D721Med (cell line): ENCODE measurements at regions not wholly inside any gene's neighbourhood (a gene's known extent, or its start where the extent isn't known, plus 50 kb on each side); places are given as distances from the start of the nearest gene placed in this dataset.

Experiments
- DNase-seq: peaks from one replicate; pipeline ENCODE4 v3.0.0; 2011; ENCODE audit warnings: low spot score; ENCODE audit not compliant: insufficient read length
- FAIRE-seq: peaks from 2 replicates; lab custom pipeline; 2011; peaks lifted over from hg19 to GRCh38; lab: Jason Lieb, UNC
- TF ChIP-seq, protein P1 (sequence below): IDR thresholded peaks from 2 replicates; pipeline ENCODE4 v1.5.1; 2012; ENCODE audit warnings: mild to moderate bottlenecking, control low read depth; ENCODE audit not compliant: insufficient read depth; ENCODE audit errors: missing control alignments

DNA sequence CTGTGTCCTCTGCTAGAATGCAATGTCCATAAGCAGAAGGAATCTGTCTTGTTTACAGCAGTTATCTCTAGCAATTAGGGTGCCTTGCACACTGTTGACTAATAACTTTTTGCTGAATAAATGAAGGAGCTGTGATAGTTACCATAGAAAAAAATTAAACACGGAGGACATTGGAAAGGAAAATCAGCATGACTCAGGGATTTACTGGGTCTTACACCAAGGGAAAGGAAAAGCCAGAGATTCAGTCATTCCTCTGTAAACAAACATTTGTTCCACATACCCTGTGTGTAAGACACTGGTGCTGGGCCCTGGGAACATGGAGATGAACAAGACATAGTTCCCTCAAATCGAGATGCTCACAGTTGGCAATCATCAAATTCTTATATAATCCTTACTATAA lies 183.3 kb downstream of the PTGER3 start:
- TF ChIP-seq, protein P1, sequence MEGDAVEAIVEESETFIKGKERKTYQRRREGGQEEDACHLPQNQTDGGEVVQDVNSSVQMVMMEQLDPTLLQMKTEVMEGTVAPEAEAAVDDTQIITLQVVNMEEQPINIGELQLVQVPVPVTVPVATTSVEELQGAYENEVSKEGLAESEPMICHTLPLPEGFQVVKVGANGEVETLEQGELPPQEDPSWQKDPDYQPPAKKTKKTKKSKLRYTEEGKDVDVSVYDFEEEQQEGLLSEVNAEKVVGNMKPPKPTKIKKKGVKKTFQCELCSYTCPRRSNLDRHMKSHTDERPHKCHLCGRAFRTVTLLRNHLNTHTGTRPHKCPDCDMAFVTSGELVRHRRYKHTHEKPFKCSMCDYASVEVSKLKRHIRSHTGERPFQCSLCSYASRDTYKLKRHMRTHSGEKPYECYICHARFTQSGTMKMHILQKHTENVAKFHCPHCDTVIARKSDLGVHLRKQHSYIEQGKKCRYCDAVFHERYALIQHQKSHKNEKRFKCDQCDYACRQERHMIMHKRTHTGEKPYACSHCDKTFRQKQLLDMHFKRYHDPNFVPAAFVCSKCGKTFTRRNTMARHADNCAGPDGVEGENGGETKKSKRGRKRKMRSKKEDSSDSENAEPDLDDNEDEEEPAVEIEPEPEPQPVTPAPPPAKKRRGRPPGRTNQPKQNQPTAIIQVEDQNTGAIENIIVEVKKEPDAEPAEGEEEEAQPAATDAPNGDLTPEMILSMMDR, result no peak
- FAIRE-seq (no peak), DNase-seq (no peak)

DNA sequence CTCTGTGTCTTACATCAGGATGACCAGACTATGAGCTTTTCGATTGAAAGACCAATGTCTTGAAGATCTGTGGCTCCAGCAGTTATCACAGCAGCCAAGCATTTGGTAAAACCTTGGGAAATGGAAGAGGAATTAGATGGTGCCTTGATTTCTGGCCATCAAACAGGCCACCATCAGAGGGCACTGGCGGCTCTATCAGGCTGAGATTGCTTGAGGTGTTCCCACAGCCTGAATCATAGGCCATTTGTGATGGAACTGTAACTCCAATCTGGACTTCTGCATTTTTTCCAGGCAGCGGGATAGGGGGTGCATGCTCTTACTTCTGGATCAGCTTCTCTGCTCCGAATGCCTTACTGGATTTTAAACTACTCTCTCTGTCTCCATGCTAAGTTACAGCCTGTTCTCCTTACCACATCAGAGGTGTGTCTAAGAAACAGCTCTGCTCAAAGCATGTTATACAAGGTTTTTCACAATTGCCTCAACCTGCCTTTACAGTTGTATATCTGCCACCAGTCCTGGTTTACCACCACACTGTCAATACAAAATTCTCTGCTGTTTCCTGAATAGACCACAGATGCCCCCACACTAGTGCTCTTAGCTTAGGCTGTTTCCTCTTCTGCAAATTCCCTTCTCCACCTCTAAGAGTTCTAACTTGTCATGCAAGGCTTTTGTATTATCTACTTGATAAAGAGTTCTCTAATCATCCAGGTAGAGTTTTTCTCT lies 180.9 kb downstream of the PTGER3 start:
- FAIRE-seq (no peak), DNase-seq (no peak)
- TF ChIP-seq, protein P1, result peak; percentile 16

DNA sequence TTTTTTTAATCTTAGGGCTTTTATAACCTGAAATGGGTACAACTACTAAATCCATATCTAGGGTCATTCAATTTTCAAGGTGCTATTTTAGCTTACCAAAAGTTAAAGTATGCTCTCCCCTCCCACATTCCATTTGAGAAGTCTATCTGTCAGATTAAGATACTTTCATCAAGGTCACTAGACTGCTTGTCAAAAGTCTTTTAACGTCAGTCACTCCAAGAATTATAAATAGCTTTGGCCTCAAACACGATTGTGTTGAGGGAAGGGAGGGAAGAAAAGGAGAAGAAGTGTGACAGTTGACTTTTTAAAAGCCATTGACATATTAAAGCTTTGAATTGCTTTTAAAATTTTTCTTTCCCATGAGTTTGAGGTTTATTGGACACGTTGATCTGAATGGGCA lies 175.8 kb downstream of the PTGER3 start:
- no peak for FAIRE-seq
- TF ChIP-seq, protein P1, result no peak
- DNase-seq, result no peak

DNA sequence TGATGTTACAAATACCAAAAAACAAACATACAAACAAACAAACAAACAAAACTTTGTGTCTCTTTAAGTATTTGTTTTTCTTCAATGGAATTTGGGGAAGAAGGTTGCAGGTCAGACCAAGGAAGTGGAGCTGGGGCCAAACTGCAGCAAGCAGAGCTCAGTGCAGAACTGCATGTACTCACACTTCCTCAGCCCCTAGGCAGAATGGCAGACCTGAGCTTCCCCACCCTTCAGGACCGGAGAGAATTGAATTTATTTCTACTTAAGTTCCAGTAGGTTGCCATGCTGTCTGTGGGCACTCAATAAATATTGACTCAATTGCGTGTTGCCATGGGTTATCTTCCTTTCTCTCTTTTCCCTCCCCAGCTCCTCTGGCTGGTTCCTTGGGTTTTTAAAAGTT lies 173.6 kb downstream of the PTGER3 start:
- DNase-seq (no peak), FAIRE-seq (no peak)
- TF ChIP-seq, protein P1, result no peak

DNA sequence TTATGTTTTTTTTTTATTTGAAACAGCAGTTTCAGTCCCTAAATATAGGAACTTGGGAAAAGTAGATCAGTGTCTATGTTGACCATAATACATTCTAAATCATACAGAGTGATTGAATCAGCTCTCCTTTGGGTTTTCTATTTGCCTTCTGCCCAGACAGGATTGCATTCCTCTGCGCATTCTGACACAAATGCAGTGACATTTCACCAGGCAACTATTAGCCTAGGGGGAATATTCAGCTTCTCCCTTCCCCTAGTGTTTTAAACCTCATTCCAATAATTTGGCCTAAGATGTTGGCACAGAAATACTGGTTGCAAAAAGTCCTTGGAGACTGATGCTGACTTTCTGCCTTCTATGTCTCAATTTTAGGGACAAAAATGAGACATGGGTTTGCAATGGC lies 172.8 kb downstream of the PTGER3 start:
- TF ChIP-seq, protein P1, result no peak
- DNase-seq, result no peak
- no peak for FAIRE-seq

DNA sequence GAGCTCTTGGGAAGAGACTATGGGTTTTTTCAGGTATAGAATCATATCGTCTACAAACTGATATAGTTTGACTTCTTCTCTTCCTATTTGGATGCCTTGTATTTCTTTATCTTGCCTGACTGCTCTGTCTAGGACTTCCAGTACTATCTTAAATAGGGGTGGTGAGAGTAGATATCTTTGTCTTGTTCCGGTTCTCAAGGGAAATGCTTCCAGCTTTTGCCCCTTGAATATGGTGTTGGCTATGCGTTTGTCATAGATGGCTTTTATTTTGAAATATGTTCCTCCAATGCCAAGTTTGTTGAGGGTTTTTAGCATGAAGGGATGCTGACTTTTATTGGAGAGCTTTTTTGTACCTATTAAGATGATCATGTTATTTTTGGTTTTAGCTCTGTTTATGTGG lies 170.3 kb downstream of the PTGER3 start:
- no peak for DNase-seq
- no peak for FAIRE-seq
- TF ChIP-seq, protein P1, result no peak

DNA sequence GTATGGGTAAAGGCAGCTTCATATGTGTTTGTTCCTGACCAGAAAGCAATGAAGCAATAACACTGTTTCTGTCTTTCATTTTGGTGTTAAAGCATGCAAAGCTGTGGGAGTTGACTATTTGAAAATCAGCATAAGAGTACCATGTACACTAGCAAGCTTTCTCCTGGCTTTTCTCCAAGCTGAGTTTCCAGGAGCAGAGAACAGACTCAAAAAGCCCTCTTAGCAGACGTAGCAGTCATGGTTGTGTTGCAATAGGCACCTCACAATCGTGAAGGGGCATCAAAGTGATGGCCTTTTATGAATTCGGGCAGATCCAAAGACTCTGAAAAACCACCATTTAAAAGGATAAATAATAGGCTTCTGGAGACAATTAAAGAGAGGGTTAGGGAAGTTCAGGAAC lies 159.7 kb downstream of the PTGER3 start:
- FAIRE-seq (no peak), DNase-seq (no peak)
- TF ChIP-seq, protein P1, result no peak
